Amniotic epithelial cell (primary cell): ENCODE measurements at regions not wholly inside any gene's neighbourhood (a gene's known extent, or its start where the extent isn't known, plus 50 kb on each side); places are given as distances from the start of the nearest gene placed in this dataset.
"Not testable (repeated sequence)": the region's sequence is repeated elsewhere in the genome, so short reads cannot be mapped to it uniquely, and the experiment has no call there.

Source experiments
- DNase-seq: peaks from one replicate; pipeline ENCODE4 v3.0.0-alpha.2; 2010; ENCODE audit warnings: low read depth

DNA sequence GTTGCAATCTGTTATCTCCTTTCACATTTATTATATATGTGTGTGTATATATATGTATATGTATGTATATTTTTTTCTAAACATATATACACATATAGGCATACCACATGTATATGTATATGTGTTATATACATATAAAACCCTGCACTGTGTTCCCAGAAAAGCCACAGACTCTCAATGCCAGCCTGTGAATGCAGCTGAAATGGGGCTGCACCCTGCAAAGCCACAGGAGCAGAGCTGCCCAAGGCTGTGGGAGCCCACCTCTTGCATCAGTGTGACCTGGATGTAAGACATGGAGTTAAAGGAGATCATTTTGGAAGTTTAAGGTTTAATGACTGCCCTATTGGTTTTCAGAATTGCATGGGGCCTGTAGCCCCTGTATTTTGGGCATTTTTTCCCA lies 762.3 kb upstream of the ARPP21 start:
- no peak for DNase-seq

DNA sequence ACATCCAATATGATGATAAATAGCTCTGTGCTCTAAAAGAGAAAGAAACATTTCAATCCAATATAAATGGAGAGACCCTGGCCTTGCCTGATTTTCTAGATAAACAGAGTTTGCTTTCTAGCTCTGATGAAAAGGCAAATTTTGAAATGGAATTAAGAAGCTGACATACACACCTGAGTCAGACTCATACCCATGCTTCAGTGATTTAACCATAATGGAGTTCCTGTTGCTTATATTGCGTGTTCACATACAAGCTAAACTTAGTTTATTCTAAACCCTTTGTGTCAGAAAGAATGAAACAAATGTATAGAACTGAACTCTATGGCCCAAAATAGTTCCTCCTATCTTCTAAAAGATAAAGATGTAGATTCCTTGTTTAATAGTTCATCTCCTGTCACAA lies 760.8 kb upstream of the ARPP21 start:
- no peak for DNase-seq

DNA sequence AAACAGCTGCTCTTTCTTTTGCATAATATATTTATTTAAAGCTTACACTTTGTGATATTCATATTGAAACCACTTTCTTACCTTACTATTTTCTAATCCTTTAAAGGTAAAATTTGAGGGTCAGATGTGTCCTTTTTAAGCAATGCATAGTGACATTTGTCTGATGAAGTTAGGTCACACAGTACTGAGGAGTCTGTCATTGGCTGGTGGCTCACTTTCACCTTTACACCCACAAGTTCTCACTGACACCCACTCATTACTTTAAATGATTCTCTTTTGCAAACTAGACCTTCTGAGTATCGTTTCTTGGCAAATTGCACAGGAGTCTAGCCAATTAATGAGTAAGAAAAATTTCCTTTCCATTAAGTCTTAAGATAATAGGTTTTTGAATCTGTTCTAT lies 758.3 kb upstream of the ARPP21 start:
- DNase-seq: no peak

DNA sequence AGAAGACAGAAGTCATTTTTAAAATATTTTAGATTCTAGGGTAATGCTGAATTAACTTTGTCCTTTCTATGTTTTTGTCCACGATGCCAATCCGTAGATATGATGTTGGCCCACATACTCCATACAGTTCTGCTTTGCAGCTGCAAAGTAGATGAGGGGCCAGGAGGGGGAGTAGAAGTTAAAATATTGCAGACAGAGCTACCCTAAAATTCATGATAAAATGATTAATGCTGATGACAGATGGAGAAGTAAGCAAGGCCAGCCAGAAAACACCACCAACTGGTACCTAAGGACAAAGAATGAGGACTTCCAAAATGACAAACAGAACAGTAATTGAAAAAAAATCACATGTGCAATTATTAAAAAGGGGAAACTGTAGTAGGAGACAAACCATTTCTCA lies 756.6 kb upstream of the ARPP21 start:
- DNase-seq: no peak

DNA sequence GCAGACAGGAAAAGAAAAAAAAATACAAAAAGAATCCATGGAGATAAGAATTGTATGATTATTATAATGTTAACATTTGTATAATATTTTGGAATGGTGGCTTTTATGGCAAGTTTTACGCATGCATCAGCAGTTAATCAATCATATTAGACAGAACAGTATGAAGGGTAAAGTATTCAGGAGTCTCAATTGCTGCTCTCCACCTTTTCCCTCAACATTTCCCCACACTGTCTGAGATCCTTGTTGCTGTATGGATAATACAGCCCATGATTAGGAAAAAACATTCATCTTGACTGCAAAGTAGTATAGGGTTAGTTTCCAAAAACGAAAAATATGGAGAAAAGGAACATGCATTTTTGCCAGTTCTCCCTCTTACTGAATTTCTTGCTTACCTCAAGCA lies 755.3 kb upstream of the ARPP21 start:
- no peak for DNase-seq

DNA sequence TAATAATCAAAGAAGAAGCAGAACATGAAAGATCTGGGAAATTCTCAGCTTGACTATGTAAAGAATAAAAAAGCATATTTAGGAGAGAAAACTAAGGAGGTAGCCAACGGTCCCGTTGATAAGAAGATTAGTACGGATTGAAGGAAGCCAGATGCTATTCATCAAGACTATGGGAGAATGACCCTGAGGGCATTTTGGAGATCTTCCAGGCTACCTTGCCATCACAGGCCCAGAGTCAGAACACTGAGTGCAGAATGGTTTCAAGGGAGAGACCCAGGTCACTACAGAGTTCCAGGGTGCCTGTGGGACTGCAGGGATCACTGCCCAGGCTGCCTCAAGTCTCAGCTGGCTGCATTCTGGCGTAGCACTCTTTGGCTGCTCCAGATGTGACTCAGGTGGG lies 752.9 kb upstream of the ARPP21 start:
- no peak for DNase-seq

DNA sequence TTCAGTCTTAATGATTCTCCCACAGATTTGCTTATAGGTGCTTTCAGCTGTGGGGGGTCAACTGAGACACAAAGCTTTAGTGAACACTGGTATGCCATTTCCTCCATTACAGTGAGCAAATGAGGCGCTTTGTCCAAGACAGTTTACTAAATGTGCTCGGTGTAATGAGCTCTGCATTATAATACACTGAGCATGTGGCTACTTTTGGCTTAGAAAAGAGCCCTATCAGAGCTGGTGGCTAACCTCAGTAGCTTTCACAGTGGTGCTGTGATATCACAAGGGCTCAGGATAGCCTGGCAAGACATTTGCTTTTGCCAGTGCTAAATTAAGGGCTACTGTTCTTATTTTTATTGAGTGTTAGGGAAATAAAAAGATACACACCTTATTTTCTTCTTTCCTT lies 749.7 kb upstream of the ARPP21 start:
- no peak for DNase-seq

DNA sequence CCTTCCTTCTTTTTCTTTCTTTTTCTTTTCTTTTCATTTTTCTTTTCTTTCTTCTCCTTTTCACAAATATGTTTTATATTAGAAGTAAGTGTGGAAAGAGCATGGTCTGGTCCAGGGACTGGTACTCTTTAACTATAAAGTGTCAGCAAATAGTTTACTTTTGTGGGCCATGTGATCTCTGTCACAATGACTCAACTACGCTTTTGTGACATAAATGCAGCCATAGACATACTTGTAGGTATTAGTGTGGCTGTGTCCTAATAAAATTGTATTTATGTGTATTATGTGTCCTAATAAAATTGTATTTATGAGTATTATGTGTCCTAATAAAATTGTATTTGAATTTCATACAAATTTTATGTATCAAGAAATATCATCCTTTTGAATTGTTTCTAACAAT lies 749.1 kb upstream of the ARPP21 start:
- DNase-seq: no peak

DNA sequence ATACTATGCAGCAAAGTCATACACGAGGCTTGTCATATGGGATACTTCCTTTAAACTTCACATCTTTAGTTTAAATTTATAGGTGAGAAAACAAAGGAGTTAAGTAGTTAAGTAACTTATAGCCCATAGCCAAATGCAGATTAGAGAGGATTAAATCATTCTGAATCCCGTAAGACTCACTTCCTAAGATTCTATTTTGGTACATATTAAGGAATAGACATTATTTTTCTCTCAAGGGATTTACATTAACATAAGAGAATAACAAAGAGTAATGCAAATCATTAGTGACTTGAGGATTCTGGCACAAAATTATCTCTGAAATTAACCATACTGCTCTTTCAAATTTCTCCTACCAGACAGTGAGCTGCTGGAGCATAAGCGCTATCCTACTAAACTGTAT lies 747.4 kb upstream of the ARPP21 start:
- DNase-seq: no peak

DNA sequence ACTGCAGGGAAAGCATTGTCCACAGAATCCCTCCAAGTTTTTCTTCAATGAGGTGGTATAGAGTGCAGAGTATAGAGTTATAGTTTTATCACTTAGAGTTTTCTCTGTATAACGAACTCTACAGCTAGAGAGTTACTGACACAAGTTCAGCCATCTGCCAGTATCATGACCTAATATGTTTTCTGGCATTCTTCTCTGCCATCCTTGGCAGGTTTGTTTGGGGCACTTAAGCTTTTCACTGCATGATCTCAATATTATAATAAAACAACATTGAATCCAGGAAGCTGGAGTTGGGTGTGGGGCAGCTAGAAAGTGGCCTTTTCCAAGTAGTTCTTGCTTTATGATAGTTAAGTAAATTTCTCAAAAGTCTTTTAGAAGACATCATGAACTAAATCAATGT lies 743.5 kb upstream of the ARPP21 start:
- DNase-seq: no peak

DNA sequence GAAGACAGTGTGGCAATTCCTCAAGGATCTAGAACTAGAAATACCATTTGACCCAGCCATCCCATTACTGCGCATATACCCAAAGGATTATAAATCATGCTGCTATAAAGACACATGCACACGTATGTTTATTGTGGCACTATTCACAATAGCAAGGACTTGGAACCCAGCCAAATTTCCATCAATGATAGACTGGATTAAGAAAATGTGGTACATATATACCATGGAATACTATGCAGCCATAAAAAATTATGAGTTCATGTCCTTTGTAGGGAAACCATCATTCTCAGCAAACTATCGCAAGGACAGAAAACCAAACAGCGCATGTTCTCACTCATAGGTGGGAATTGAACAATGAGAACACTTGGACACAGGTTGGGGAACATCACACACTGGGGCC lies 729.6 kb upstream of the ARPP21 start:
- DNase-seq: not testable (repeated sequence)

DNA sequence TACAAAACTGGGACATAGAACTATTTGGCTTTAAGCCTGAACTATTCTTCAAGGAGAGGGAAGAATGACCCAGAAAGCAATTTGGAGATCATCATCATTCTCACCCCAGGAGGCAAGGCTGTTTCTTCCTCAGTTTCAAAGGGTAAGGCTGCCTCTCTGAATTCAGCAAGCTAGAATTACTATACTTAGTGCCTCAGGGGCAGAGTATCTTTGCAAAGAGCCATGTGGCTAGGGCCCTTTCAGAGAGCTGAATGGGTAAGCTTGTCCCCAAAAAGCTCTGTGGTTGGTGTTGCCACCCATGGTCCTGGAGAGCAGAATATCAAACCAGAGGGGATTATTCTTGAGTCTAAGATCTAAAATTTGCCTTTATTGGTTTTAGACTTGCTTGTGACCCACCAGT lies 720.3 kb upstream of the ARPP21 start:
- no peak for DNase-seq

DNA sequence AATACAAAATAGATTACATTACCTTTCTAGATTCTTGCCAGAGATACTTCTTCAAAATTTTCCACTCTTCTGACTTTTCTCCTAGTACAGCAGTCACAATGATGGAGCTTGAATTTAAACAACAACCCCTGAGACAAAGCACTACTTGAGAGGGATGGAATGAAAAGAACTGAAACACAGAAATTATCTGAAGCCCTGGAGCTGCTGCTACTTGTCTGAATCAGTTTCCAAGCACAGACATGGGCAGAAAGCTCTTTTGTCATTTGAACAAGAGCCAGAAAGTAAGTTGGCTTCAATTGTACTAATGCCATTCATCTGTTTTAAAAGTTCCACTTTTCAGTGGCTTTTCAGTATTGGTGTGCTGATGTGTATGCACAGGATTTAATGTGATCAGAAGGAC lies 718.5 kb upstream of the ARPP21 start:
- no peak for DNase-seq

DNA sequence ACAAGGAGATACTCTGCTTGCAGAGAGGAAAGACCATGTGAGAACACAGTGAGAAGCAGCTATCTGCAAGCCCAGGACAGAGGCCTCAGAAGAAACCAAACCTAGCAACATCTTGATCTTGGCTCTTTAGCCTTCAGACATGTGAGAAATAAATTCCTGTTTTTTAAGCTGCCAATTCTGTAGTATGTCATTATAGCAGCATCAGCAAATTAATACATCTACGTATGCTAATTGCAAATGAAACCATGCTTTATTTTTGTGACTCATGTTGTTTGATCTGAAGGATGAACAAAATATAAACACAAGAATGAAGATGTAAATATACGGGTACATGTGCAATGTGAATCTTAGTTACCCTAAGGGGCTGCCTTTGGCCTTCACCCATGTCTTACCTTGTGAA lies 714.4 kb upstream of the ARPP21 start:
- no peak for DNase-seq

DNA sequence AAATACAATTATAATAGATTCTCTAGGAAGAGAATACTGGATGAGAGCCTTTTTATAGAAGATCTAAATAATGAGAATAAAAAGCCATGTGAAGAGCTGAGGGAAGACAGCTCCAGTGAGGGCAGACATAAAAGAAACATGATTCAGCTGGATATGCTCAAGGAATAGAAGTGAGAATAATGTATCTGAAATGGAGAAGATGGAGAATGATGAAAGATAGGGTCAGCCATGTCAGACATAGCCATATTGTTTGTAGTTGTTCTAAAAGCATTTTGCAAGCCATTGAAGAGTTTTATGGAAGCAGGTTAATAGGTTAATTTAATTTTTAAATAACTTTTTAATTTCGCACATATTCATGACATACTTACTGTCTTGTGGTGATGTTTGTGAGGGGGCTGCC lies 713.5 kb upstream of the ARPP21 start:
- DNase-seq: no peak

DNA sequence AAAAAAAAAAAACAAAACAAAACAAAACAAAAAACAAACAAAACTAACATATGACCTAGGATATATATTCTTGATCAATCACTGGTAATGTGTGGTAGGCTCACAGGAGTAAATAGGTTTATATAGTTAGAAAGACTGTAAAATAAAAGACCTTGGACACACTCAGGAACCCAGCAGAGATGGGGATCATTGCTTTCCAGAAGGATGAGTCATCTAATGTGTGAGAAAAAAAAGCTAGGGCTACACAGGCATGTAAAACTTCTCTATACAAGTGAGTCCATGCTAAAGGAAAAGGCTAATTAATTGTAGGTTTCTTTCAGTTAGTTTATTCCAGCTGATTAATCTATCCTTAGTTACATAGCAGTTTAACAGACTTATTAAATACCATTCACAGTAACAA lies 710.3 kb upstream of the ARPP21 start:
- DNase-seq: no peak

DNA sequence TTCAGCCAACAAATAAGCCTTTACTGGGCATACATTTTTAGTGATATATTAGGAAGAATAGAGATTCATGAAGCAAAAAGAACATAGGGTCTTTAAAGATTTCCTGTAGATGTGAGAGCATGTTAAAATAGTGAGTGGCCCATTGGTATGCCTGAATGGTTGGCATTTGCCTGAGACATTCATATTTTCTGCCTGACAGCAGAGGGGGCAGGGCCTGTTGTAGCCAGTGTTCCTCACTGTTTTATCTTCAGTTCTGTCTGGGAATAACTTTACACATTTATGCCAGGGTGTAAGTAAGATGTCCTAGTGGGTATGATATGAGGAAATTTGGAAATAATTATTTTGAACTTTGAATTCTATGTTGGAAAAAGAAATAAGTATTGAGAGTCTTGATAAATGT lies 704.7 kb upstream of the ARPP21 start:
- DNase-seq: no peak

DNA sequence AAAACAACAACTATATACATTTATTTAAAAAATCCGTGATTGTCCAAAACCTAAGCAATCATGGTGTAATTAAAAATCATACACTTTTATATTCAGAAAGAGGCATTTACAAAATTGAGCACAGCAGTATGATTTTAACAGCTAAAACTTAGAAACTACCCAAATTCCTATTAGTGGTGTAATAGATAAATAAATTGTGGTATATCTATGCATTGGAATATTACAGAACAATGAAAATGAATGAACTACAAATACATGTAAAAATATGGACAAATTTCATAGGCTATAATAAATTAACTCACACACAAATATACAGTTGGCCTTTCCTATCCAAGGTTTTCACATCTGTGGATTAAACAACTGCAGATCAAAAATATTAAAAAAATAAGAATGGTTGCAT lies 700.5 kb upstream of the ARPP21 start:
- no peak for DNase-seq

DNA sequence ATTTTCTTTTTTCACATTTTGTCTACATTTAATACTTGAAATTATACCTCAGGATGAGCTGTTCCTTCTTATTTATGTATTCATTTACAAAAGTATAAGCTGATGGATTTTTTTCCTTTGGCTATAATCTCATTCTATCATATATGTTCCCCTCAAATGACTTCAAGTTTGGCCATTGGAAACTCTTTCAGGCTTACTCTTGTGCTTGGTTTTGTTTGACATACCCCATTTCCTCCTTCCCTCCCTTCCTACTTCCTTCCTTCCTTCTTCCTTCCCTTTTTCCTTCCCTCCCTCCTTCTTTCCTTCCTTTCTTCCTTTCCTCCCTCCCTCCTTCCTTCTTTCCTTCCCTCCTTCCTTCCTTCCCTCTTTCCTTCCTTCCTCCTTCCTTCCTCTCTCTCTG lies 697.1 kb upstream of the ARPP21 start:
- no peak for DNase-seq

DNA sequence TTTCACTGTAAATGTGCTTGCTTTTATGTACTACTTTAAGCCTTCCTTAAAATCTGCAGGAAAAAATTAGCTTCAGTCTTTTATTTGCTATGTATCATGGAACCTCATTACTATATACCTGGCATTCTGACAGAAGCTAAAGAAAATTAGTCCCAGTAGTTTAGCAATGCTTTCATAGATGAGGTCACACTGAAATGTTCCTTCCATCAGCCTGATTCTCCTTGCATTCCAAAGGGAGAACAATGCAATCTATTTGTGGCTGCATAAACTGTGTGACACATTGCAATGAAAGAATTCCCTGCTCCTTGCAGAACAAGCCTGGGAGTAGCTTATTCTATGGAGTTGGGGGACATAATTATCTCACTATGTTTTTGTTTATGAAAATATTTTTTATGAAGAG lies 691.5 kb upstream of the ARPP21 start:
- DNase-seq: no peak

DNA sequence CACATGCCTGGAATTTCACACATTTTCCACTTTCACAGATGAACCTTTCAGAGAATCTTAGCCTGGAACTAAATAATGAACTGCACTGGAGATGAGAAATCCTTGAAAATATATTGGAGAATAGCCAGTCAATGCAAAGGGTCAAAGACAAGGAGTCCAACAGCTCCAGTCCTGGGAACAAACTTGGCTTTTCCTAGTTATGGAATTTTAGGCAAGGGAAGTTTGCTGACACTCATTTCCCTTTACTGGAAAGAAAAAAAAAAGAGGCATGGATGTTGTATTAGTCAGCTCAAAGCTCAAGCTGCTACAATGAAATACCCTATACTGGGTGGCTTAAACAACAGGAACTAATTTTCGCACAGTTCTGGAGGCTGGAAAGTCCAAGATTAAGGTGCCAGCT lies 690.8 kb upstream of the ARPP21 start:
- DNase-seq: no peak

DNA sequence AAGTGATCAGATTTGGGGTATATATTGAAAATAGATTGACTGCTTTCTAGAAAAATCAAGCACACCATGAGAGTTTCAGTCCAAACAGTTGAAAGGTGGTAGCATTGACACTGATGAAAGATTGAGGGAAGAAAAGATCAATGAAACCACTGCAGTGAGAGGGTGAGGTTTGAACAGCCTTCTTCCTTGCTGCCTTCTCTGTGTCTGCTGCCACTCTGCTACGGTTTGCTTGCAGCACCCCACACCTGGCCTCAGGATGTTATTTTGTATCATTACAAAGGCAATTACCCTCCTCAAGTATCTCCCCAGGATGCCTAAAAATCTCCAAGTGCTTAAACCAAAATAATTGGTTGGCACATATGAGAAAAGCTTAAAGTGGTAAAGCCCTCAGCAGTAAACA lies 683.6 kb upstream of the ARPP21 start:
- no peak for DNase-seq

DNA sequence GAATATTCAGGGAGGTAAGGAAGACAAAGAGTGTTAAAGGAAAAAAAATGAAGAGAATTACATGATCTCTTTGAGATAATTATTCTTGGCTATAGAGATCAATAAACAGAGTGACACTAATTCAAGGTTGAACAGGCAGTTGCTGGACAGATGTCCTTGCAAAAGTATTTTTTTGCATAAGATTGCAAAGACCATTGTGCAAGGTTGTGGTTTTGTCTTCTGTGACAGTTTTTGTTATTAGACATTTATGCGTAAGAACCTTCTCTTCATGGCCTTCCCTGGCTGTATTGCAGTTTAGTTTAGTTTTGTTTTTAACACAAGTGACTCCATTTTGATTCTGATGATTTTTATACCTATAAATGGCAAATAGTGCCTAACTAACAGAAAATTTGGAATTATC lies 682.8 kb upstream of the ARPP21 start:
- DNase-seq: no peak

DNA sequence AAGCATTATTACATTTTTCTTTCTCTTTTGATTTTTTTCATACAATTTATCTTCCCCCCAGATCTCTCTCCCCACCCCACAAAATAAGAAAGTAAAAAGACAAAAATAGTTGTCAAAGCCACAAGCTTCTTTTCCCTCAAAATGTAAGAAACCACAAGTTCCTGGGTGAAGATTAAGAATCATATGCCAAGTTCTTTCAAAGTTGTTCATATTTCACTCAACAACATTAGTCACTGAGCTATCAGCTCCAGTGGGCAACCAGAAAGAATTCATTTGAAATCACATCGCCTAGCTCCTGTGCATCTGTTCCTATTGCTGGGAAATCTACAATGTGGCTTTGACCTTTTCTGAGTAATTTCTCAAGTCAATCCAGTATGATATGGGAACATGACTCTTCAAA lies 681.6 kb upstream of the ARPP21 start:
- DNase-seq: no peak

DNA sequence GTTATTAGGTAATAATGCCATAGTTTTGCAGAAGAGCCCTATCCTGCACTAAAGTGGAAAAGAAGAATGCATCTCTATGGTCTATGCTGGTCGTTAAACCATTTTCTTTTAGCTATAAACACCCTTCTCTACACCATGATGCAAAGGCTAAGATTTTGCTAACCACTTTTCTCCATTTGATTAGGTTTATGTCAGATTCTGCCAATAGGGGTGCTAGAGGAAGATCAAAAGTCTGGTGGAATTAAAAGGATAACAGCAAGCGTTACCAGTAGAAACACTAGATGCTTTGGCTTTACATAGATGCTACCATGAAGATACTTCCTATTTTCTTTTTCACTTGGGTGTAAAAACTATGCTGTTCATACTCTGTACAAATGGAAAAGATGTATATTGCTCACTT lies 669.8 kb upstream of the ARPP21 start:
- DNase-seq: no peak

DNA sequence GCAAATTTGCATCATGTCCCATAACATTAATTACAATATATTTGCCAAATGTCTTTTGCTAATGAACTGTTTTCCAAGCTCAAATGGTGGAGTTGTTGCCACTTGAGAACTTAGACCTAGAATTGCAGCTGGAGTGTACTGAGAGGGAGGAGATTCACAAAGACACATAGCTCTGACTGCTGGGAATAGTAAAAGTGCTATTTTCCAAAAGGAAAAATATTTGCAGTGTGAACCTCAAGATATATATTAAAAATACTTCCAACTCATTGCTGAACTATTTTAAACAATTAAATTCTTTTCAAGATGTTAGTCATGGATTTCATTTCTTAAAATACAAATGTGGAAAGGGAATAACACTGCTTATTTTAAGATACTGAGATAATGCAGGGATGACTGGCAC lies 666.8 kb upstream of the ARPP21 start:
- DNase-seq: no peak
